ENCODE measurements at regions not wholly inside any gene's neighbourhood (a gene's known extent, or its start where the extent isn't known, plus 50 kb on each side); places are given as distances from the start of the nearest gene placed in this dataset.

DNA sequence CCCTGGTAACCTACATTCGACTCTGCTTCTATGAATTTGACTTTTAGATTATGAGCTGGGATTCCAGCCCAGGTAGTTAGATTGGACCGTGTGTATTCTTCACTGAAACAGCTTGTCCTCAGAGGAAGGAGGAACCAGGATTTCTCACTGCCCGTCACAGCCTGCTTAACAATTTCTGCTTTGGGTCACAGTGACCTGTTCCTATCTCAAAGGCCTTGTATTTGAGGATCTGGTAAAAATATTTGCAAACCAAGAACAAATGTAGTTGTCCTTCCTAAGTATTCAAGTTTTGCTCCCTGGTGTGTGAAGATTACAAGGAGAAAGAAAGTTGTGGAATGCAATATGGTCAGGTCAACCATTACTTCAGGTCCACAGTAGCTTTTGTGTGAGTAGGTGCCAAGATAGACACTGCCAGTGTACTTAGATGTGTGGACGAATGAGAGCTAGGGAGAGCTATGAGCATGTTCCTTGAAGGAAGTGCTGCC lies 55.1 kb downstream of the KIF4B start:
- DNase-seq, result no peak

GRCh38 chr5:155069961-155070360 lies 56.4 kb downstream of the KIF4B start:
- no peak for DNase-seq

DNA sequence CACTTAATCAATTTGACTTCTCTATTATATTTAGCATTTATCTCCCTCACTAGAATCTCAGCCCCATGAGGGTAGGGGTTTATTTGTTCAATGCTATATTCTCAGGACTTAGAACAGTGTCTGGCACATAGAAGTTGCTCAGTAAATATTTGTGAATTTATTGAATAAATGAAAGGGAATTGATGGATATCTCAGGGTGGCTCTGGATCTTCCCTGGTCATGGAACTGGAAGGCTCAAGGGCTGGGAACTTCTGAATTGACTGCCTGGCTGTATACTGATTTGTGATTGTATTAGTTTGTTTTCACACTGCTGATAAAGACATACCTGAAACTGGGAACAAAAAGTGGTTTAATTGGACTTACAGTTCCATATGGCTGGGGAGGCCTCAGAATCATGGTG lies 57.2 kb downstream of the KIF4B start:
- DNase-seq, result no peak

DNA sequence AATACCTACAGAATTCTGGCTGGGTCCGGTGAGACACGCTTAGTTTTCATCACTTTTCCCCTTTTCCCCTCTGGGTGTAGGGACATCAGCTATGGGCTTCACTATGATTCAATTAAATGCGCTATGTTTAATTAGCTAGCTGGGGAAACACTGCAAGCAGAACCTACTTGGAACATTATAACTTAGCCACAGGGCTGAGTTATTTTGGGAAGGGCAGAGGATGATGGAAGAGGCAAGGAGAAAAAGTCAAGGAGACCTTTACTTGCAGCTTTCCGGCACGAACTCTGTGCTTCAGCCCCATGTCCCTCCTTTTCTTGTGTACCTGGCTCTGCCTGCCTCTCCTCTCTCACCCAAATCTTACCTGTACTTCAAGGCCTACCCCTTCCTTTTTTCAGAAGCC lies 62.8 kb downstream of the KIF4B start:
- DNase-seq, result no peak

- DNase-seq, result no peak
These were observed 66.1 kb downstream of the KIF4B start for GRCh38 chr5:155079698-155080097.

- no peak for DNase-seq
These were observed 67.2 kb downstream of the KIF4B start for GRCh38 chr5:155080721-155081120.

DNA sequence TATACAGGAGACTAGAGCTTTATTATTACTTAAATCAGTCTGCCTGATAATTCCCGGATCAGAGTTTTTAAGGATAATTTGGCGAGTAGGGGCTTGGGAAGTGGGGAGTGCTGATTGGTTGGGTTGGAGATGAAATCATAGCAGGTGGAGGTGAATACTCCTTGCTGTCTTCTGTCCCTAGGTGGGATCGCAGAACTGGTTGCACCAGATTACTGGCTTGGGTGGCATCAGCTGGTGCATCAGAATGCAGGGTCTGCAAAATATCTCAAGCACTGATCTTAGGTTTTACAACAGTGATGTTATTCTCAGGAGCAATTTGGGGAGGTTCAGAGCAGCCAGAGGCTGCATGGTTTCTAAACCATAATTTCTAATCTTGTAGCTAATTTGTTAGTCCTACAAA lies 68.1 kb downstream of the KIF4B start:
- no peak for DNase-seq

GRCh38 chr5:155082401-155082800 lies 68.8 kb downstream of the KIF4B start:
- DNase-seq, result no peak

- no peak for DNase-seq
These were observed 71.9 kb downstream of the KIF4B start for GRCh38 chr5:155085282-155085989.

DNA sequence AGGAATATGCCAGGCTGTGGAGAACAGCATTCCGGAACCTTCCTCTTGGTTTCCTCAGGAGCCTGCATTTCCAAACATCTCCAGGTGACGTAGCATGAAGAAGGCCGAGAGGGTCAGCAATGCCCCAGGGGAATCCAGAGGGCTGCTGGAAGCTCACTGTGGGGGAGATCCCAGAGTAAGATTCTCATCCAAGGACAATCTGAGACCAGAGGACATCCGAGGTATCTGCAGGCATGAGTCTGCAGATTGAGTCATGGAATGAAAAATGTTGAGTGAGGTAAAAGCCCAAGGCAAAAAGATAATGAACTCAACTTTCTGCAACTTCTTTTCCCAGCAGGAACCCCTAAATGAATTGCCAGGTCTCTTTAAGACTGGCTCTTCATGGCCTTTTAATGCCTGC lies 73.5 kb downstream of the KIF4B start:
- no peak for DNase-seq

GRCh38 chr5:155088811-155089210 lies 75.3 kb downstream of the KIF4B start:
- DNase-seq, result no peak

- no peak for DNase-seq
These were observed 76.1 kb downstream of the KIF4B start for GRCh38 chr5:155089643-155090042.

DNA sequence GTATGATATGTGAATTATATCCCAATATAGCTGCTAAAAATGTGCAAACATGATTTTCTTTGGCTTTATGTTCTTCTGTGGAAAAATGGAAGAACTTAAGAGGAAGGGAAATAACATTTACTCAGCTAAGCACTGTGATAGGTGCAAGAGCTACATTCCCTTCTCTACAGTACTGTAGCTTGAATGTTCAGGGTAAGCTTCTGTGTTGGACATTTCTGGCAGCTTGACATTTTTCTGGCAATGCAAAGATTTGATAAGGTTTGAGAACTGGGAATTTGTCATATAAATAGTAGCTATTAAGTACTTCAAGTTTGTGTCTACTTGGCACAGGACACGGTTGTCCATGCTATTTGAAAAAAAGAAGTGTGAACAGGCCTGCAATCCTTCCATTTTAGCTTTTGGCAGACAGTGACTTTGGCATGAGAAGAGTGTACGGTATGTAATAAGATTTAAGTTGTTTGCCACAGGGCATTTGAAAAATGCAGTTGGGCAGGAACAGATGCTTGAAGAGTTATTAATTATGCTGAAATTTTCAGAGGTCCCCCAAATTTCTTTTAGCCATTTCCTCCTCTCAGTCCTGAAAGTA lies 77.6 kb downstream of the KIF4B start:
- no peak for DNase-seq

GRCh38 chr5:155091768-155092717 lies 78.5 kb downstream of the KIF4B start:
- no peak for DNase-seq

DNA sequence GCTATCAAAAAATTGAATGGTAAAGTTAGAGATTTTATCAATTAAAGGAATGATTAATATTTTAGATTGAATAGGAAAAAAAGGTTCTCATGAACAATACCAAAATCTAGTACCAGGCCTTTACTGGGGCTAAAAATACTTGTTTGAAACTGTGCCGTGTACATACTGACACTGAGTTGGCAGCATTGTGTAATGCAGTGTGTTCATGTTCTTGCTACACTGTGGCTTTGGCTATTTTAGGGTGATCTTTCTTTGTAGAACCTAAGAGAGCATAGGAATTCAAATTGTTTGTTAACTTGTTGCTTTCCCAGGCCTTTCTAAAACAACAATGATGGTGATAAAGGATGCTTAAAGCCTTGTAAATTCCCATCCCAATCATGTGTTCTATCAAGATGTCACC lies 80.9 kb downstream of the KIF4B start:
- DNase-seq, result no peak

GRCh38 chr5:155097995-155098394 lies 84.4 kb downstream of the KIF4B start:
- no peak for DNase-seq

DNA sequence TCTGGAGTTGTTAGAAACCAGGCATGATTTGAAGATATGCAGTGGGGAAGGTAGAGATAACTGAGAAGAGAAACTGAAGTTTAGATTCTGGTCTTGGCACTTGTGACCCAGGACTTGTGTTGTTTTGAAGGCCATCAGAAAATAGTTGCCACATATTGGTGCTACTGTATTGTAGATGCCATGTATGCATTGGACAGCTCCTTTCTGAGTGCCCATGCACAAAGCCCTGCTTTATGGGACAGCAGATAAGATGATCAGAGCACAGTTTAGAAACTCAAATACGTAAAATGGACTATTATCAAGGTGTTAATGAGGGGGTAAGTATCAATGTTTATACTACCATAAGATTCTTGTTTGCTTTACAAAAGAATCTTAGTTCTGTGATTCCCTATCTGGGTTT lies 84.9 kb downstream of the KIF4B start:
- DNase-seq, result no peak

GRCh38 chr5:155101697-155102096 lies 88.1 kb downstream of the KIF4B start:
- DNase-seq, result no peak

DNA sequence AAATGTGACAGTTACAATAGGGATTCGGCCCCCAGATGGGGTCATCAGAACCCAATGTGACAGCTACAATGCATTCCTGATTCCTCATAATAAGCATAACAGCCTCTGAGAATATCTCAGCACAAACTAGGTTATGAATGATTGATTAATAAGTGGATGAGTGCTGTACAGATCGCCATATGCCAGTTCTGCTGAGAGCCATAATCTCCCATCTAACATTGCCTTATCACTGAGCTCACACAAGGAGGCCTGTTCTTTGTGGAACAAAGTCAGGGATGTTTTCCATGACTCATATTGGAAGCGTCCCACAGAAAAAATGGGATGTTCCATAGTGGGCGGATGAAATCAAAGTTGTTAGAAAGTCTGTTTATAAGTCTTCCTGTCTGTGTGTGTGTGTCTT lies 89.6 kb downstream of the KIF4B start:
- DNase-seq, result no peak

DNA sequence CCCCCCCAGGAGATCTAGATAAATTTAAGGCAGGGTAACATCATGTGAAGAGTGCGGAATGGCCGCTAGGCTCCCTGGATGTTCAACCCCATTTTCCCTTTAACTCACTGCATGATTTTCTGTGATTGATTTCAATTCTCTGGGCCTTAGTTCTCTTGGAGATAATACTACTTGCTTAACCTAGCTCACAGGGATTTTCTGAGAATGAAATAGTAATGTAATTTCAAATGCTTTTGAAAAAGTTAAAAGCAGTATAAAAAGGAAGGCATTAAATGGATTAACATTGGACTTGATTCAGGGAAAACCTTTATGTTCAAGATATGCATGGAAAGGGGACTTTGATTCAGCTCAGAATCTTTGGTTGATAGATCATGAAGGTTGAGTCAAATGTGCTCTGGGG lies 90.9 kb downstream of the KIF4B start:
- DNase-seq, result no peak

- DNase-seq, result no peak
These were observed 92.7 kb downstream of the KIF4B start for GRCh38 chr5:155106221-155106620.

GRCh38 chr5:155113888-155114287 lies 100.3 kb downstream of the KIF4B start:
- DNase-seq, result no peak

DNA sequence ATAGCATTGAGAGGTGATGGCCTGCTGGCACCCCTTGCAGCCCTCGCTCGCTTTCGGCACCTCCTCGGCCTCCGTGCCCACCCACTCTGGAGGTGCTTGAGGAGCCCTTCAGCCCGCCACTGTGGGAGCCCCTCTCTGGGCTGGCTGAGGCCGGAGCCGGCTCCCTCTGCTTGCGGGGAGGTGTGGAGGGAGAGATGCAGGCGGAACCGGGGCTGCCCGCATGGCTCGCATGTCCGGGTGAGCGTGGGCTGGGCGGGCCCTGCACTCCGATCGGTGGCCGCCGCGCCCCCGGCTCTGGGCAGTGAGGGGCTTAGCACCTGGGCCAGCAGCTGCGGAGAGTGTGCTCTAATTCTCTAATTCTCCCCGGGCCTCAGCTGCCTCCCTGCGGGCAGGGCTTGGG lies 101.1 kb downstream of the KIF4B start:
- no peak for DNase-seq
